Stimulated activated CD4-positive, alpha-beta T cell treated with anti-CD3 and anti-CD28 coated beads, Interleukin-12 subunit alpha, Interleukin-12 subunit beta, amount 100 ng/mL, for 48 hours (primary cell): ENCODE measurements at regions not wholly inside any gene's neighbourhood (a gene's known extent, or its start where the extent isn't known, plus 50 kb on each side); places are given as distances from the start of the nearest gene placed in this dataset.

ENCODE experiments used
- DNase-seq, 3 donors: peaks; one replicate each; pipeline ENCODE4 v3.0.0-alpha.2; 2020; ENCODE audit warnings: low read depth in 2 of 3, low spot score in 1 of 3

GRCh38 chr5:20476016-20476415 lies 488.0 kb upstream of the CDH18 start:
- DNase-seq: no peak

DNA sequence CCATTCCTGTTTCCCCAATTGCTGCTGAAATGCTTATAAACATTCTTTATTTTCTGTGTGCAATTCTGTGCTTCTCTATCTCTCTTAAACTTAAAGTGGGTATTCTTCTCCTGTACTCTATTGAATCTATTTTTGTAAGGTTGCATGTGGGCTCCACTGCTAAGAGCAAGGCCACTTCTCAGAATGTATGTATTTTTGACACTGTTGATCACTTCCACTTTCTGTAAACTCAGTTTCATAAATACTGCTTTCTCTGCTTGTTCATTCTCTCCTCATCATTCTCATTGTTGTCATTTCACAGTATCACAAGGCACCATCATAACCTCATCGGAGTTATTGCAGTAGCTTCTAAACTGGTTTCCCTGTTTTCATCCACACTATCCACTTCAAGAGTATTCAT lies 483.0 kb upstream of the CDH18 start:
- DNase-seq: no peak

GRCh38 chr5:20469792-20470191 lies 481.8 kb upstream of the CDH18 start:
- no peak for DNase-seq

GRCh38 chr5:20469390-20469789 lies 481.4 kb upstream of the CDH18 start:
- DNase-seq: no peak

DNA sequence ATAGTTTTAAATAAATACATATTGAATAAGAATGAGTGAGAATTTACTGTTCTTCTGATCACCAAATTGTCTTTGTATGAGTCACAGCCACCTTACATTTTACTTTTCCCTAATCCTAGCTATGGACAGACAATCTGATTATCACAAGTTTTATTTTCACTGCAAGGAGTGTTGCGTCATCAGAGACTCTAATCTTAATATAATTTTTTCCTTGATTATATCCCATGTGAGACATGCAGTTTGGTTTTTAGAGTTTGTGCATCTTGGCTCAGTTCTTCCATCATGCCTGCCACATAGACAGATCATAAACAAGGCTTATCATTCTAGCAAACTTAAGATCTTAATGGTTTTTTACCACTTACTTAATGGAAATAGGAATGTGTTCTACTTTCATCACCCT lies 478.5 kb upstream of the CDH18 start:
- DNase-seq: no peak

DNA sequence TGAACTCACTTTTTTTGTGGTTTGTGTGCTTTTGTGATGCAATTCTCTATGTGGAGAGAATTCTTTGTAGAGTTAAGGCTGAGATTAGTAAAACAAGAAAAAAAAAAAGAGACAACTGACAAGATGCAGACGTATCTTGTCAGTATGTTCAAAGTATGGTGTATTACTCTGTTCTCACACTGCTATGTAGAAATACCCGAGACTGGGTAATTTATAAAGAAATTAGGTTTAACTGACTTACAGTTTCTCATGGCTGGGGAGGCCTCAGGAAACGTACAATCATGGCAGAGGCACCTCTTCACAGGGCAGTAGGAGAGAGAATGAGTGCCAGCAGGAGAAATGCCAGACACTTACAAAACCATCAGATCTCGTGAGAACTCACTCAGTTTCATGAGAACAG lies 475.2 kb upstream of the CDH18 start:
- DNase-seq: no peak

DNA sequence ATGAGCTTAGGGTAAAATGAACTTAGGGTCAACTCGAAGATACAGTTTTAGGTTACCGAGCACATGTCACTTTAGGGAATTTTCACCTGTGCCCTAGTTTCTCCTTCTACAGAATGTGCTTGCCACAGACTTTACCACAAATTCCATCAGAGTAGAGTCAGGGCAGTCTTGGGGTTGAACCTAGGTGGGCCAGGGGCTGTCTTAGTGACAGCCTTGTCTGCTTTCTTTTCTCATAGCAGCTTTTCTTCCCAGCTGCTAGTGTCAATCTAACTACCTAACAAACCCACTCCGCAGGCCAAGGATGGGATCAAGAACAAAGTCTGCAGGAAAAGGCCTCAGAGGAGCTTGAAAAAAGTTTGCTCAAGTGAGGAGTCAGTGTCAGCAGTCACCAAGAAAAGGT lies 458.1 kb upstream of the CDH18 start:
- DNase-seq: no peak

- DNase-seq: no peak
Observed at GRCh38 chr5:20445326-20445860, 457.4 kb upstream of the CDH18 start.

- DNase-seq: no peak
Observed at GRCh38 chr5:20434786-20435185, 446.8 kb upstream of the CDH18 start.

GRCh38 chr5:20420991-20421595 lies 433.1 kb upstream of the CDH18 start:
- no peak for DNase-seq
